Omental fat pad (tissue), 3 donors: ENCODE measurements at regions not wholly inside any gene's neighbourhood (a gene's known extent, or its start where the extent isn't known, plus 50 kb on each side); places are given as distances from the start of the nearest gene placed in this dataset.

Experiments
- ATAC-seq: fragments of 150-250 bp; one replicate; pipeline ENCODE4 v1.9.1; 2016; ENCODE audit warnings: mild to moderate bottlenecking, moderate library complexity; ENCODE audit not compliant: low FRiP score
- DNase-seq: peaks from one replicate; pipeline ENCODE4 v3.0.0-alpha.2; 2019; ENCODE audit warnings: low spot score
- CTCF ChIP-seq, 3 donors: fragments of 450-650 bp; IDR thresholded peaks; one replicate each; pipeline ENCODE4 v1.5.1; 2016 to 2017; ENCODE audit warnings: antibody characterized with exemption in 3 of 3, mild to moderate bottlenecking in 3 of 3, moderate library complexity in 2 of 3

- no peak for TF ChIP-seq CTCF (IDR thresholded peaks at IDR 0.05)
- DNase-seq (no peak), ATAC-seq (no peak)
Measured at GRCh38 chr10:15462253-15462897, 91.3 kb upstream of the FAM171A1 start.

- no peak for TF ChIP-seq CTCF (IDR thresholded peaks at IDR 0.05)
- ATAC-seq = no peak
- DNase-seq = no peak
Measured at GRCh38 chr10:15461353-15462108, 90.4 kb upstream of the FAM171A1 start.

GRCh38 chr10:15460661-15461060, 89.6 kb upstream of the FAM171A1 start:
- DNase-seq = no peak

GRCh38 chr10:15459218-15459617, 88.1 kb upstream of the FAM171A1 start:
- no peak for TF ChIP-seq CTCF (IDR thresholded peaks at IDR 0.05)
- DNase-seq = no peak
- ATAC-seq = no peak

More at GRCh38 chr10:15460661-15461060, 89.6 kb upstream of the FAM171A1 start:
- no peak for ATAC-seq
- TF ChIP-seq CTCF (IDR thresholded peaks at IDR 0.05) = no peak

- TF ChIP-seq CTCF (IDR thresholded peaks at IDR 0.05) = no peak
- no peak for ATAC-seq
- no peak for DNase-seq
Measured at GRCh38 chr10:15457382-15457781, 86.3 kb upstream of the FAM171A1 start.

- ATAC-seq = no peak
- no peak for TF ChIP-seq CTCF (IDR thresholded peaks at IDR 0.05)
Measured at GRCh38 chr10:15455456-15455855, 84.4 kb upstream of the FAM171A1 start.

GRCh38 chr10:15453926-15454325, 82.8 kb upstream of the FAM171A1 start:
- no peak for TF ChIP-seq CTCF (IDR thresholded peaks at IDR 0.05)
- ATAC-seq = no peak
- DNase-seq = no peak

More at GRCh38 chr10:15455456-15455855, 84.4 kb upstream of the FAM171A1 start:
- no peak for DNase-seq
